Neuronal stem cell (in vitro differentiated cells): ENCODE measurements at regions not wholly inside any gene's neighbourhood (a gene's known extent, or its start where the extent isn't known, plus 50 kb on each side); places are given as distances from the start of the nearest gene placed in this dataset.

Experiments used
- DNase-seq: peaks from one replicate; pipeline ENCODE4 v3.0.0-alpha.2; 2013; ENCODE audit warnings: low spot score
- H2AFZ ChIP-seq: one replicate; pipeline ENCODE4 v1.6.1; 2013; ENCODE audit warnings: mild to moderate bottlenecking, low read length, inconsistent platforms
- H2AK5ac ChIP-seq: 2 replicates; pipeline ENCODE4 v1.6.1; 2013; ENCODE audit warnings: low read depth, mild to moderate bottlenecking, inconsistent platforms, low read length, moderate library complexity, mixed read lengths
- H2BK120ac ChIP-seq: 2 replicates; pipeline ENCODE4 v1.6.1; 2013; ENCODE audit warnings: low read depth, mild to moderate bottlenecking, inconsistent platforms, low read length, moderate library complexity, mixed read lengths
- H2BK12ac ChIP-seq: one replicate; pipeline ENCODE4 v1.6.1; 2013; ENCODE audit warnings: low read length, inconsistent platforms
- H2BK15ac ChIP-seq: 2 replicates; pipeline ENCODE4 v1.6.1; 2013; ENCODE audit warnings: mild to moderate bottlenecking, low read length, inconsistent platforms, mixed read lengths
- H2BK5ac ChIP-seq: one replicate; pipeline ENCODE4 v1.6.1; 2013; ENCODE audit warnings: inconsistent platforms, mild to moderate bottlenecking, low read length, moderate library complexity
- H3K14ac ChIP-seq: one replicate; pipeline ENCODE4 v1.6.1; 2013; ENCODE audit warnings: low read length, inconsistent platforms
- H3K18ac ChIP-seq: 2 replicates; pipeline ENCODE4 v1.6.1; 2013; ENCODE audit warnings: low read length, inconsistent platforms
- H3K23ac ChIP-seq: 2 replicates; pipeline ENCODE4 v1.6.1; 2013; ENCODE audit warnings: low read depth, mild to moderate bottlenecking, mixed read lengths, low read length, inconsistent platforms; ENCODE audit not compliant: poor library complexity
- H3K27ac ChIP-seq: replicated peaks from 3 replicates; pipeline ENCODE4 v1.5.1; 2013; ENCODE audit warnings: low read length, inconsistent platforms
- H3K27me3 ChIP-seq, 3 experiments: 2 replicates each; pipeline ENCODE4 v1.6.1; 2013; ENCODE audit warnings: low read length in 3 of 3, mild to moderate bottlenecking in 2 of 3, inconsistent platforms in 1 of 3, low read depth in 1 of 3, mixed read lengths in 1 of 3, moderate library complexity in 1 of 3; ENCODE audit not compliant: control insufficient read depth in 3 of 3, insufficient read depth in 3 of 3
- H3K36me3 ChIP-seq, 2 donors: replicated peaks in 1 of 2; 2 replicates each; pipeline ENCODE4 v1.6.1; 2013; ENCODE audit warnings: low read length in 2 of 2; ENCODE audit not compliant: control insufficient read depth in 2 of 2, insufficient read depth in 2 of 2
- H3K4ac ChIP-seq: 2 replicates; pipeline ENCODE4 v1.6.1; 2013; ENCODE audit warnings: inconsistent platforms, mild to moderate bottlenecking, low read length, moderate library complexity
- H3K4me1 ChIP-seq, 2 donors: 1 replicate in 1 of 2; 2 replicates in 1 of 2; pipeline ENCODE4 v1.6.1; 2013; ENCODE audit warnings: low read length in 2 of 2, low read depth in 1 of 2; ENCODE audit not compliant: control insufficient read depth in 2 of 2, insufficient read depth in 1 of 2
- H3K4me2 ChIP-seq: one replicate; pipeline ENCODE4 v1.6.1; 2013; ENCODE audit warnings: mild to moderate bottlenecking, low read length, inconsistent platforms; ENCODE audit not compliant: insufficient read depth, poor library complexity, severe bottlenecking
- H3K4me3 ChIP-seq, 2 donors: 2 replicates each; pipeline ENCODE4 v1.5.1; 2013; ENCODE audit warnings: low read length in 2 of 2, mild to moderate bottlenecking in 2 of 2, inconsistent platforms in 1 of 2, moderate library complexity in 1 of 2
- H3K79me1 ChIP-seq: one replicate; pipeline ENCODE4 v1.6.1; 2013; ENCODE audit warnings: low read depth, mild to moderate bottlenecking, inconsistent platforms, low read length, moderate library complexity
- H3K9ac ChIP-seq: one replicate; pipeline ENCODE4 v1.6.1; 2013; ENCODE audit warnings: mild to moderate bottlenecking, low read depth, low read length, inconsistent platforms; ENCODE audit not compliant: poor library complexity
- H3K9me3 ChIP-seq, 2 donors: replicated peaks in 1 of 2; 2 replicates each; pipeline versions ENCODE3 to v1.6.1; 2013; ENCODE audit warnings: low read length in 2 of 2, mild to moderate bottlenecking in 2 of 2, inconsistent platforms in 1 of 2, low read depth in 1 of 2, mixed read lengths in 1 of 2, moderate library complexity in 1 of 2; ENCODE audit not compliant: control insufficient read depth in 2 of 2, insufficient read depth in 1 of 2
- H4K8ac ChIP-seq: one replicate; pipeline ENCODE4 v1.6.1; 2013; ENCODE audit warnings: low read depth, mild to moderate bottlenecking, inconsistent platforms, low read length, moderate library complexity
- H4K91ac ChIP-seq: one replicate; pipeline ENCODE4 v1.6.1; 2013; ENCODE audit warnings: low read length, low read depth, mild to moderate bottlenecking, inconsistent platforms; ENCODE audit not compliant: poor library complexity
- WGBS, 2 donors: extraction: QIAGEN DNeasy Blood & Tissue Kit; methylation state at CpG; one replicate each; pipeline ENCODE4 v1.1.7; 2013; ENCODE audit warnings: missing lambda C conversion rate in 2 of 2, mixed read lengths in 1 of 2; ENCODE audit not compliant: insufficient read length in 2 of 2, insufficient replicate concordance in 1 of 2; ENCODE audit errors: extremely low coverage in 2 of 2; 5-methylcytosine and 5-hydroxymethylcytosine counted together

DNA sequence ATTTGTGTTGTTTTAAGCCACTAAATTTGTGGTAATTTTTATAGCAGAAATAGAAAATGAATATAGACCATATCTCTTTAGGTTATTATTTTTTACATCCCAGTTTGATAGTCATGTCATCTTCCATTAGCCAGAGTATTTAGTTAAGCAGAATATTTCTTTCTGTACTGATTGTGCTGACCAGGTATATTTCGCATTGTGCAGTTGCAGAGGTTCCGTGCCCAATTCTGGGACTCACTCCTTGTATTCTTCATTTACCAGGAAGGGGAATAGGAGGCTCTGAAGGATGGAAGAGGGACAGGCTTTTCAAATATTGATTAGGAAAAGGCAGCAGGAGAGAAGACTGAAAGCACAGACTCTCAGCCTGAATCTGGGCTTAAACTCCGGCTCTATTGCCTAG, 217.8 kb downstream of the AKAP7 start:
- Histone ChIP-seq H4K91ac (no peak overlapping the region), H3K23ac (no peak overlapping the region), H3K4me2 (no peak overlapping the region), H2BK15ac (no peak overlapping the region), H2AK5ac (no peak overlapping the region), H2BK120ac (no peak overlapping the region), H3K36me3 (peaks cover 0 to 2% of the 10 kb centered on the region in 2 donors), H2AFZ (no peak overlapping the region), H3K4ac (no peak overlapping the region), H3K4me1 (peaks cover 0 to 3% of the 10 kb centered on the region in 2 donors), H3K27me3 (no peaks in the 10 kb centered on the region), H3K14ac (no peak overlapping the region), H3K4me3 (no peak overlapping the region), H3K27ac (no peak overlapping the region), H3K9me3 (peaks cover 0 to 4% of the 10 kb centered on the region in 2 donors), H3K9ac (no peak overlapping the region), H2BK5ac (no peak overlapping the region), H4K8ac (no peak overlapping the region), H2BK12ac (no peak overlapping the region), H3K18ac (no peak overlapping the region), H3K79me1 (no peaks in the 10 kb centered on the region)
- WGBS, 2 donors, result no CpG with 5 or more reads among the region's 3 CpGs
- no peak for DNase-seq

DNA sequence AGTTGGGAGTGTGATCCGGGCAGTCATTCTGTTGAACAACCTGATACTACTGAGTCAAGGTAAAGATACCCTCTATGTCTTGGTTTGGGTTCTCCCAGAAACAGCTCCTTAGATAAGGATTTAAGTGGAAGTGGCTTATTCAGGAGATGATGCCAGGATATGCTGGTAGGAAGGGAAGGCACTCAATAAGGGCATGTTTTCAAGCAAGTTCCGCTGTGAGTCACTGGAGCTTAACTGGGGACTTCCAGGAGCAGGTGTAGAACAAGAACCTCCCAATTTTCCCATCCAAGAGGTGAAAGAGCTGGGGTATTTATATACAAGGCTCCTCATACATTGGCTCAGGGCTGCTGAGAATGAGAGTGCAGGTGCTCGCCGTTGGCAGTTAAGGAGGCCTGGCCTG, 218.6 kb downstream of the AKAP7 start:
- Histone ChIP-seq H4K91ac (no peak overlapping the region), H2BK12ac (no peak overlapping the region), H3K79me1 (no peaks in the 10 kb centered on the region), H3K4me1 (no peaks in the 10 kb centered on the region), H2BK120ac (no peak overlapping the region), H2AFZ (no peak overlapping the region), H3K4ac (no peak overlapping the region), H2BK15ac (no peak overlapping the region), H3K4me3 (no peak overlapping the region), H4K8ac (no peak overlapping the region), H3K27ac (no peak overlapping the region), H3K9ac (no peak overlapping the region), H2BK5ac (no peak overlapping the region), H3K23ac (no peak overlapping the region), H3K4me2 (no peak overlapping the region), H3K36me3 (peaks cover 0 to 2% of the 10 kb centered on the region in 2 donors), H3K9me3 (peaks cover 0 to 4% of the 10 kb centered on the region in 2 donors), H3K14ac (no peak overlapping the region), H3K27me3 (no peaks in the 10 kb centered on the region), H3K18ac (no peak overlapping the region), H2AK5ac (no peak overlapping the region)
- WGBS, 2 donors, result no CpG with 5 or more reads among the region's 4 CpGs
- DNase-seq, result no peak

DNA sequence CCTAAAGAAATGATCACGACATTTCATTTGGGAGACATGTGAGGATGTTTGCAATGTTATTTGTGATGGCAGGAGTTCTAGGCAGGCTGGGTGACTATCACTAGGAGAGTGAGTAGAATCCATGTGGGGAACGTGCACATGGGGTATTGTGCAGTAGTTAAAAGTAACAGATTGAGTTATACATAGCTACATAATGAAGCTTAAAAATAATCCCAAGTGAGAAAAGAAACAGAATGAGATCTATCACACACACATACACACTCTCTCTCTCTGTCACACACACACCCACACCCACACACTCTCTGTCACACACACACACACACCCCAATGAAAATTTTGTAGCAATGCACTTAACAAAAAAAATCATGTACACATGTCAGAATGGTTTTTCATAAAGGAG, 218.7 kb upstream of the ARG1 start:
- no CpG with 5 or more reads among the region's 2 CpGs for WGBS, 2 donors
- no peak overlapping the region for H3K18ac ChIP-seq
- no peak overlapping the region for H2BK15ac ChIP-seq
- H3K27ac ChIP-seq, result no peak overlapping the region
- H4K91ac ChIP-seq, result no peak overlapping the region
- no peak overlapping the region for H3K4me3 ChIP-seq
- H3K9ac ChIP-seq, result no peak overlapping the region
- H2BK5ac ChIP-seq, result no peak overlapping the region
- DNase-seq, result no peak
- no peaks in the 10 kb centered on the region for H3K27me3 ChIP-seq
- H3K23ac ChIP-seq, result no peak overlapping the region
- H3K36me3 ChIP-seq, result peaks cover 0 to 2% of the 10 kb centered on the region in 2 donors
- no peak overlapping the region for H2BK12ac ChIP-seq
- H3K4ac ChIP-seq, result no peak overlapping the region
- no peak overlapping the region for H3K14ac ChIP-seq
- H3K79me1 ChIP-seq, result no peaks in the 10 kb centered on the region
- no peak overlapping the region for H3K4me2 ChIP-seq
- H2BK120ac ChIP-seq, result no peak overlapping the region
- H2AK5ac ChIP-seq, result no peak overlapping the region
- no peak overlapping the region for H2AFZ ChIP-seq
- no peaks in the 10 kb centered on the region for H3K4me1 ChIP-seq
- H3K9me3 ChIP-seq, result peaks cover 0 to 4% of the 10 kb centered on the region in 2 donors
- H4K8ac ChIP-seq, result no peak overlapping the region

DNA sequence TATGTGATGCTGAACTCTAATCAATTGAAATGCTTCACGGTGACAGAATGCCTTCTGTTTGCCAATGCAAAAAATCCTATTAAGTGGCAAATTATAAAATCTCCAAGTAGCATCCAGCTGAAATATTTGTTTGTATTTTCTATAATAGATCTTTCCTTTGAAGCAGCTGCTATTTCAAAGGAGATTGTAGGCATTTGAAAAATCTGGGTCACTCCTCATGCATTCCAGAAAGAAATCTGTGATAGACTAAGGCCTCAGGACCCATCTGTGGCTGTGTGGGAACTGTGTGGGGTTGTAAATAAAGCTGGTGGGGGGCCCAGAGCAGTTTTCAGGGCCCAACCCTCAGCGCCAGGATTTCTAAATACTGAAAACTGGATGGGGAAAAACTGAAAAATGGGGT, 216.9 kb upstream of the ARG1 start:
- Histone ChIP-seq H2BK120ac (no peak overlapping the region), H3K14ac (no peak overlapping the region), H2AK5ac (no peak overlapping the region), H3K4me2 (no peak overlapping the region), H4K91ac (no peak overlapping the region), H4K8ac (no peak overlapping the region), H3K9me3 (peaks cover 0 to 4% of the 10 kb centered on the region in 2 donors), H3K9ac (no peak overlapping the region), H3K23ac (no peak overlapping the region), H3K4me1 (no peaks in the 10 kb centered on the region), H3K18ac (no peak overlapping the region), H2BK12ac (no peak overlapping the region), H3K36me3 (peaks cover 0 to 2% of the 10 kb centered on the region in 2 donors), H2AFZ (no peak overlapping the region), H3K27me3 (no peaks in the 10 kb centered on the region), H3K79me1 (no peaks in the 10 kb centered on the region), H2BK5ac (no peak overlapping the region), H2BK15ac (no peak overlapping the region), H3K4ac (no peak overlapping the region), H3K4me3 (no peak overlapping the region), H3K27ac (no peak overlapping the region)
- no peak for DNase-seq
- no CpG with 5 or more reads among the region's 2 CpGs for WGBS, 2 donors
